C4-2B (cell line): ENCODE measurements at regions not wholly inside any gene's neighbourhood (a gene's known extent, or its start where the extent isn't known, plus 50 kb on each side); places are given as distances from the start of the nearest gene placed in this dataset.

Source experiments
- ZFX ChIP-seq: fragments of 450-650 bp; IDR thresholded peaks from 2 replicates; pipeline ENCODE4 v1.6.1; 2017
- TF ChIP-seq, protein P1 (sequence below): fragments of 450-650 bp; conservative IDR thresholded peaks from 2 replicates; pipeline ENCODE4 v1.5.1; 2017; ENCODE audit warnings: mild to moderate bottlenecking

- TF ChIP-seq, protein P1, sequence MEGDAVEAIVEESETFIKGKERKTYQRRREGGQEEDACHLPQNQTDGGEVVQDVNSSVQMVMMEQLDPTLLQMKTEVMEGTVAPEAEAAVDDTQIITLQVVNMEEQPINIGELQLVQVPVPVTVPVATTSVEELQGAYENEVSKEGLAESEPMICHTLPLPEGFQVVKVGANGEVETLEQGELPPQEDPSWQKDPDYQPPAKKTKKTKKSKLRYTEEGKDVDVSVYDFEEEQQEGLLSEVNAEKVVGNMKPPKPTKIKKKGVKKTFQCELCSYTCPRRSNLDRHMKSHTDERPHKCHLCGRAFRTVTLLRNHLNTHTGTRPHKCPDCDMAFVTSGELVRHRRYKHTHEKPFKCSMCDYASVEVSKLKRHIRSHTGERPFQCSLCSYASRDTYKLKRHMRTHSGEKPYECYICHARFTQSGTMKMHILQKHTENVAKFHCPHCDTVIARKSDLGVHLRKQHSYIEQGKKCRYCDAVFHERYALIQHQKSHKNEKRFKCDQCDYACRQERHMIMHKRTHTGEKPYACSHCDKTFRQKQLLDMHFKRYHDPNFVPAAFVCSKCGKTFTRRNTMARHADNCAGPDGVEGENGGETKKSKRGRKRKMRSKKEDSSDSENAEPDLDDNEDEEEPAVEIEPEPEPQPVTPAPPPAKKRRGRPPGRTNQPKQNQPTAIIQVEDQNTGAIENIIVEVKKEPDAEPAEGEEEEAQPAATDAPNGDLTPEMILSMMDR = no peak
- no peak for TF ChIP-seq ZFX
These were observed 71.3 kb upstream of the DGKB start for GRCh38 chr7:14973712-14974428.
